HepG2 (cell line): ENCODE measurements at regions not wholly inside any gene's neighbourhood (a gene's known extent, or its start where the extent isn't known, plus 50 kb on each side); places are given as distances from the start of the nearest gene placed in this dataset.

ENCODE experiments used
- CBFB ChIP-seq: sonication (generic); formaldehyde crosslinking; IDR thresholded peaks from 2 replicates; pipeline ENCODE4 v1.4.0; 2020; ENCODE audit warnings: missing genetic modification reagents
- CEBPB ChIP-seq: IDR thresholded peaks from 2 replicates; pipeline ENCODE4 v1.6.1; 2011; ENCODE audit warnings: low read depth, low read length, improper control_type of control experiment, borderline replicate concordance
- CTCF ChIP-seq: sonication (generic); formaldehyde crosslinking; IDR thresholded peaks from 2 replicates; pipeline ENCODE4 v1.5.0; 2020; ENCODE audit warnings: mild to moderate bottlenecking, missing genetic modification reagents, moderate library complexity
- RBM22 ChIP-seq: fragments of 200-400 bp; formaldehyde crosslinking; optimal IDR thresholded peaks from 2 replicates; pipeline ENCODE3; 2017; ENCODE audit warnings: mild to moderate bottlenecking, low read length, moderate library complexity
- ZNF274 ChIP-seq: sonication (generic); formaldehyde crosslinking; IDR thresholded peaks from 2 replicates; pipeline ENCODE4 v1.5.1; 2020; ENCODE audit warnings: mild to moderate bottlenecking, missing genetic modification reagents
- ZNF740 ChIP-seq: sonication (generic); formaldehyde crosslinking; IDR thresholded peaks from 2 replicates; pipeline ENCODE4 v1.4.0; 2020; ENCODE audit warnings: missing genetic modification reagents

GRCh38 chr11:91536366-91536765, 688.3 kb upstream of the FAT3 start:
- no peak for TF ChIP-seq CTCF (CRISPR knock-in tag)
- no peak for TF ChIP-seq CEBPB
- TF ChIP-seq CBFB (CRISPR knock-in tag) = no peak
- no peak for TF ChIP-seq ZNF274 (CRISPR knock-in tag)
- TF ChIP-seq ZNF740 (CRISPR knock-in tag) = no peak
- no peak for TF ChIP-seq RBM22
